Peyer's patch (tissue), 4 donors: ENCODE measurements at regions not wholly inside any gene's neighbourhood (a gene's known extent, or its start where the extent isn't known, plus 50 kb on each side); places are given as distances from the start of the nearest gene placed in this dataset.

ENCODE experiments used
- DNase-seq, 3 donors: peaks; one replicate each; pipeline ENCODE4 v3.0.0-alpha.2; 2017 to 2019
- H3K27ac ChIP-seq, 4 donors: fragments of 200-600 bp; sonication (generic); one replicate each; pipeline ENCODE4 v1.5.1; 2016 to 2019
- H3K27me3 ChIP-seq, 2 donors: fragments of 200-600 bp; sonication (generic); one replicate each; pipeline ENCODE4 v1.5.1; 2019
- H3K36me3 ChIP-seq, 3 donors: fragments of 200-600 bp; sonication (generic); one replicate each; pipeline ENCODE4 v1.5.1; 2016 to 2019
- H3K4me1 ChIP-seq, 4 donors: fragments of 200-600 bp; sonication (generic); one replicate each; pipeline ENCODE4 v1.5.1; 2016 to 2019
- H3K4me3 ChIP-seq, 4 donors: fragments of 200-600 bp; sonication (generic); 1 replicate in 3 of 4; 2 replicates in 1 of 4; pipeline ENCODE4 v1.5.1; 2016 to 2019; ENCODE audit warnings: mild to moderate bottlenecking in 1 of 4
- H3K9me3 ChIP-seq, 4 donors: fragments of 200-600 bp; sonication (generic); one replicate each; pipeline ENCODE4 v1.5.1; 2016 to 2019; ENCODE audit warnings: mild to moderate bottlenecking in 1 of 4
- CTCF ChIP-seq, 6 experiments: fragments of 450-650 bp in 4 of 6; fragments of 200-600 bp in 2 of 6; sonication (generic) in 1 of 6; IDR thresholded peaks; one replicate each; pipeline ENCODE4 v1.5.1; 2017 to 2019; ENCODE audit warnings: antibody characterized with exemption in 6 of 6, mild to moderate bottlenecking in 3 of 6, moderate library complexity in 1 of 6
- POLR2A ChIP-seq, 2 donors: fragments of 450-650 bp; IDR thresholded peaks; one replicate each; pipeline ENCODE4 v1.5.1; 2017; ENCODE audit warnings: antibody characterized with exemption in 2 of 2, mild to moderate bottlenecking in 2 of 2, moderate library complexity in 2 of 2

- Histone ChIP-seq H3K27me3 (no peaks in the 10 kb centered on the region), H3K36me3 (no peaks in the 10 kb centered on the region), H3K9me3 (no peaks in the 10 kb centered on the region), H3K27ac (no peak overlapping the region), H3K4me3 (no peak overlapping the region), H3K4me1 (no peaks in the 10 kb centered on the region)
- TF ChIP-seq POLR2A (IDR thresholded peaks at IDR 0.05) (no peak), CTCF (IDR thresholded peaks at IDR 0.05) (no peak)
- no peak for DNase-seq
These were observed 209.9 kb downstream of the PHETA1 start for GRCh38 chr12:111158992-111159391.

GRCh38 chr12:111157486-111157885 lies 211.4 kb downstream of the PHETA1 start:
- Histone ChIP-seq H3K27ac (no peak overlapping the region), H3K4me1 (no peaks in the 10 kb centered on the region), H3K4me3 (no peak overlapping the region), H3K9me3 (no peaks in the 10 kb centered on the region), H3K27me3 (no peaks in the 10 kb centered on the region), H3K36me3 (no peaks in the 10 kb centered on the region)
- TF ChIP-seq POLR2A (IDR thresholded peaks at IDR 0.05) (no peak), CTCF (IDR thresholded peaks at IDR 0.05) (no peak)
- DNase-seq, result no peak

GRCh38 chr12:111156304-111156703 lies 212.6 kb downstream of the PHETA1 start:
- H3K4me3 ChIP-seq, result no peak overlapping the region
- H3K27ac ChIP-seq, result no peak overlapping the region
- no peaks in the 10 kb centered on the region for H3K27me3 ChIP-seq
- TF ChIP-seq POLR2A (IDR thresholded peaks at IDR 0.05), result no peak
- TF ChIP-seq CTCF (IDR thresholded peaks at IDR 0.05), result no peak
- no peaks in the 10 kb centered on the region for H3K9me3 ChIP-seq
- H3K4me1 ChIP-seq, result no peaks in the 10 kb centered on the region
- no peak for DNase-seq
- H3K36me3 ChIP-seq, result no peaks in the 10 kb centered on the region

- H3K27me3 ChIP-seq, result no peaks in the 10 kb centered on the region
- H3K9me3 ChIP-seq, result no peaks in the 10 kb centered on the region
- TF ChIP-seq POLR2A (IDR thresholded peaks at IDR 0.05), result no peak
- TF ChIP-seq CTCF (IDR thresholded peaks at IDR 0.05), result no peak
- no peaks in the 10 kb centered on the region for H3K4me1 ChIP-seq
- no peak overlapping the region for H3K27ac ChIP-seq
- H3K4me3 ChIP-seq, result no peak overlapping the region
- H3K36me3 ChIP-seq, result no peaks in the 10 kb centered on the region
- DNase-seq, result no peak
These were observed 213.4 kb downstream of the PHETA1 start for GRCh38 chr12:111155521-111155920.

- no peak for DNase-seq
- Histone ChIP-seq H3K27me3 (no peaks in the 10 kb centered on the region), H3K36me3 (no peaks in the 10 kb centered on the region), H3K4me3 (no peak overlapping the region), H3K9me3 (no peaks in the 10 kb centered on the region), H3K4me1 (no peaks in the 10 kb centered on the region), H3K27ac (no peak overlapping the region)
- no peak for TF ChIP-seq CTCF (IDR thresholded peaks at IDR 0.05)
- TF ChIP-seq POLR2A (IDR thresholded peaks at IDR 0.05), result no peak
These were observed 213.9 kb downstream of the PHETA1 start for GRCh38 chr12:111155020-111155419.

- Histone ChIP-seq H3K4me3 (no peak overlapping the region), H3K27ac (no peak overlapping the region)
- DNase-seq, result no peak
These were observed 214.6 kb downstream of the PHETA1 start for GRCh38 chr12:111154147-111154834.

More at GRCh38 chr12:111154147-111154834, 214.6 kb downstream of the PHETA1 start:
- no peaks in the 10 kb centered on the region for H3K36me3 ChIP-seq
- H3K9me3 ChIP-seq, result no peaks in the 10 kb centered on the region
- H3K4me1 ChIP-seq, result no peaks in the 10 kb centered on the region
- TF ChIP-seq CTCF (IDR thresholded peaks at IDR 0.05) (no peak), POLR2A (IDR thresholded peaks at IDR 0.05) (no peak)
- H3K27me3 ChIP-seq, result no peaks in the 10 kb centered on the region
